ENCODE measurements at regions not wholly inside any gene's neighbourhood (a gene's known extent, or its start where the extent isn't known, plus 50 kb on each side); places are given as distances from the start of the nearest gene placed in this dataset.

DNA sequence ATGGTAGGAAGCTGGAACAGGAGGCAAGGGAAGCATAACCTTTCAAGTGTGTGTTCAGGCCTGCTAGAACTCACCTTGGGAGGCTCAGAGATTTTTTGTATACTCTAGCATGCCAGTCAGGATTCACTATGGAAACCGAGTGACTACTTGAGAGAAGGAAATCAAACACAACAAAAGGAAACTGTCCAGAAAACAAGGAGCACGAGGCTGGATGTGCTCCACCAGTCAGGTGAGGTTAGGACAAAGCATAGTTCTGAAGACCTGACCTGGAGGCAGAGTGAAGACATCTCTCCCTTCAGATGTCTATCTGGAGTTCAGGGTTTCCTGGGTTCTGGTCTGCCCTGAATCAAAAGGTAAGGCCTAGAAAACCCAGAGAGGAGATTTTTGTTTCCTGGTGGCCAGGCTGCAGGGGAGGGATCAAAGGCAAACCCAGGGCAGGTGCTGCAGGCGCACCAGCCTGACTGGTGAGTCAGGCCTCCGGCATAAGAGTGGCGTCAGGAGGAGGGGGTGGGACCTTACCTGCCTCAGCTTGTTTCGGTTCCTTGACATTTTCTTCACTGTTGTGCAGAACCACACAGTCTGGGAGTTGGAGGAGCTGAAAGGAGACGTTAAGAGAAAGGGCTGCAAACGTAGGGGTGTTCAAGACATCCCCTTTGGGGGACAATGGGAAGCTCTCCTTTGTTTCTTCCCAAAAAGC is 52.2 kb upstream of the OSBPL11 start:
- no peak for TF ChIP-seq TAF1 (IDR thresholded peaks at IDR 0.05; ENCODE audit: low read depth, low read length)
- no peak for TF ChIP-seq POLR2AphosphoS5 (IDR thresholded peaks at IDR 0.05; ENCODE audit: low read depth, low read length)
- TF ChIP-seq POLR2A (IDR thresholded peaks at IDR 0.05; ENCODE audit: low read depth, low read length) = no peak
- no peak for TF ChIP-seq SPI1 (IDR thresholded peaks at IDR 0.05; ENCODE audit: low read depth, low read length)
- TF ChIP-seq PAX5 (IDR thresholded peaks at IDR 0.05; ENCODE audit: insufficient read depth, low read length, severe bottlenecking) = no peak
